ENCODE measurements at regions not wholly inside any gene's neighbourhood (a gene's known extent, or its start where the extent isn't known, plus 50 kb on each side); places are given as distances from the start of the nearest gene placed in this dataset.
A peak's percentile ranks its signal among the peaks of the same experiment; 100 is the strongest.

GRCh38 chr4:26141051-26141721, 179.6 kb upstream of the RBPJ start:
- Histone ChIP-seq H3K4me3 (replicated peaks; ENCODE audit: insufficient read depth, low read length) (no peak overlapping the region), H3K27me3 (ENCODE audit: insufficient read depth, poor library complexity, severe bottlenecking) (no peaks in the 10 kb centered on the region), H3K27ac (replicated peaks) (0 out of 2 replicates have a peak overlapping the region, but pooled peaks have one; percentile 15)
- TF ChIP-seq REST (IDR thresholded peaks at IDR 0.05; ENCODE audit: insufficient replicate concordance, low read depth) (no peak), CTCF (IDR thresholded peaks at IDR 0.05; ENCODE audit: insufficient read depth, low read length) (no peak), GABPA (IDR thresholded peaks at IDR 0.05; ENCODE audit: low read depth) (no peak), SPI1 (IDR thresholded peaks at IDR 0.05; ENCODE audit: borderline replicate concordance, low read depth) (no peak), POLR2AphosphoS5 (IDR thresholded peaks at IDR 0.05; ENCODE audit: low read depth) (no peak)
- no peak for DNase-seq (ENCODE audit: low read depth in 1 of 2, low spot score in 1 of 2)

GRCh38 chr4:26141911-26142638, 178.7 kb upstream of the RBPJ start:
- no peak overlapping the region for H3K4me3 ChIP-seq (replicated peaks; ENCODE audit: insufficient read depth, low read length)
- TF ChIP-seq GABPA (IDR thresholded peaks at IDR 0.05; ENCODE audit: low read depth) (0 out of 2 replicates have a peak, but pooled peaks have one; percentile 16), SPI1 (IDR thresholded peaks at IDR 0.05; ENCODE audit: borderline replicate concordance, low read depth) (no peak), REST (IDR thresholded peaks at IDR 0.05; ENCODE audit: insufficient replicate concordance, low read depth) (no peak), CTCF (IDR thresholded peaks at IDR 0.05; ENCODE audit: insufficient read depth, low read length) (no peak), POLR2AphosphoS5 (IDR thresholded peaks at IDR 0.05; ENCODE audit: low read depth) (peak; percentile 56)
- peak overlapping the region; percentile 15; the same call in 1 of the 2 replicates for H3K27ac ChIP-seq (replicated peaks)
- peak; percentile 11 to 79 for DNase-seq (ENCODE audit: low read depth in 1 of 2, low spot score in 1 of 2)
- H3K27me3 ChIP-seq (ENCODE audit: insufficient read depth, poor library complexity, severe bottlenecking) = no peaks in the 10 kb centered on the region

- no peak overlapping the region for H3K27ac ChIP-seq (replicated peaks)
- no peaks in the 10 kb centered on the region for H3K27me3 ChIP-seq (ENCODE audit: insufficient read depth, poor library complexity, severe bottlenecking)
- TF ChIP-seq GABPA (IDR thresholded peaks at IDR 0.05; ENCODE audit: low read depth) (no peak), CTCF (IDR thresholded peaks at IDR 0.05; ENCODE audit: insufficient read depth, low read length) (no peak), SPI1 (IDR thresholded peaks at IDR 0.05; ENCODE audit: borderline replicate concordance, low read depth) (no peak), POLR2AphosphoS5 (IDR thresholded peaks at IDR 0.05; ENCODE audit: low read depth) (no peak), REST (IDR thresholded peaks at IDR 0.05; ENCODE audit: insufficient replicate concordance, low read depth) (no peak)
- DNase-seq (ENCODE audit: low read depth in 1 of 2, low spot score in 1 of 2) = no peak
- no peak overlapping the region for H3K4me3 ChIP-seq (replicated peaks; ENCODE audit: insufficient read depth, low read length)
Measured at GRCh38 chr4:26144526-26145155, 176.2 kb upstream of the RBPJ start.

All from HL-60 (cell line).